ENCODE measurements at regions not wholly inside any gene's neighbourhood (a gene's known extent, or its start where the extent isn't known, plus 50 kb on each side); places are given as distances from the start of the nearest gene placed in this dataset.
"Not testable (repeated sequence)": the region's sequence is repeated elsewhere in the genome, so short reads cannot be mapped to it uniquely, and the experiment has no call there.

- DNase-seq (ENCODE audit: low read depth in 2 of 2), result no peak
These were observed 104.7 kb upstream of the RAP1B start for GRCh38 chr12:68505970-68506369.

- DNase-seq (ENCODE audit: low read depth in 2 of 2), result no peak
These were observed 104.1 kb upstream of the RAP1B start for GRCh38 chr12:68506619-68507018.

- no peak for DNase-seq (ENCODE audit: low read depth in 2 of 2)
These were observed 103.0 kb upstream of the RAP1B start for GRCh38 chr12:68507657-68508056.

GRCh38 chr12:68508576-68508975, 102.1 kb upstream of the RAP1B start:
- DNase-seq (ENCODE audit: low read depth in 2 of 2), result no peak

GRCh38 chr12:68509242-68509641, 101.5 kb upstream of the RAP1B start:
- no peak for DNase-seq (ENCODE audit: low read depth in 2 of 2)

- DNase-seq (ENCODE audit: low read depth in 2 of 2), result no peak
These were observed 100.3 kb upstream of the RAP1B start for GRCh38 chr12:68510397-68510796.

GRCh38 chr12:68514807-68515411, 95.8 kb upstream of the RAP1B start:
- DNase-seq (ENCODE audit: low read depth in 2 of 2), result no peak

GRCh38 chr12:68515793-68516192, 94.9 kb upstream of the RAP1B start:
- DNase-seq (ENCODE audit: low read depth in 2 of 2), result no peak

DNA sequence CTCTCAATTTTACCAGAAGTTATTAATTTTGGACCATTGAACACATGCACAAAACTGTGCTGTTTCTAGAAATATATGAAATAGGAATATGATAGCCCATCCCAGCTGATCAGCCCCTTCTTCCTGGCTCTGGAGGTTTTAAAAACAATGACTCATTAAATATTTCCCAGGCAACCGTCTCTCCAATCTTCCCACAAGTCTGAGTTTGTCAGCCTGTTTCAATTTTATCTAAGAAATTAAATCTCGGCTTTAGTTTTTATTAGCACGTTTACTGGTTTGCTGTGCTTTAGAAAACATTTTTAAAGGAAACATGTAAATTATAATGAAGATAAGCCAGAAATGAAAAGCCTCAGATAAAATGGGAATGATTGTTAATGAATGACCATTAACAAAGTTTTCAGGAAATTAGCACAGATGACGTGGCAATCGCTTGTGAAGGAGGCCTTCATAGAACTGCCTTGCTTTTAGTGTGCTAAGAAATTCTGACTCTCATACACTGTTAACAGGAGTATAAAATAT, 89.3 kb upstream of the RAP1B start:
- DNase-seq (ENCODE audit: low read depth in 2 of 2), result no peak

DNA sequence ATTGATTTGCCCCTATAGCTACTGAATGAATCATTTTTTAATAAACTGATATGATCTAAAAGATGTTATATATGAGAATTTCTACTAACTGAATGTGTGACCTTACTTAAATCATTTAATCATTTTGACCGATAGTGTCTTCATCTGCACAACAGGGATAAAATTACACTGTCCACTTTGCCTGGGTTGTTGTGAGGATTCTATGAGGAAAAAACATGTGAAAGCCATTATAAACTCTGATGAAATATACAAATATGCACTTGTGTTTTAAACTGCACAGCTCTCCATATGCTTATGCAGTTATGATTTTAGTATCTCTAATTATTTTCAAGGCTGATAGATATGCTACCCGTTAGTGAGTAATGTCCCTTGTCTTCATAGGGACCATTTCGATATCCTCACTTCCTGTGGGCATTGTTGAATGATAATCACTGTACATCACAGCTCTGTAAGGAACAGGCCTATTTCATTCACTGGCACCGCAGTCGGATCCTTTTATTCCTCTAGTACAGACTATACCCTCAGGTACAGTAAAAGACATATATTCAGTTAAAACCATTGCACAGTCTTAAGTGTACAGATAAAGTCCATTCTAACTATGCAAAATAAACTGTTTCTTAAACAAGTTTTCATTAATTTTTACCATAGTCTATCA, 88.7 kb upstream of the RAP1B start:
- no peak for DNase-seq (ENCODE audit: low read depth in 2 of 2)

- DNase-seq (ENCODE audit: low read depth in 2 of 2), result no peak
These were observed 81.2 kb upstream of the RAP1B start for GRCh38 chr12:68529466-68529865.

DNA sequence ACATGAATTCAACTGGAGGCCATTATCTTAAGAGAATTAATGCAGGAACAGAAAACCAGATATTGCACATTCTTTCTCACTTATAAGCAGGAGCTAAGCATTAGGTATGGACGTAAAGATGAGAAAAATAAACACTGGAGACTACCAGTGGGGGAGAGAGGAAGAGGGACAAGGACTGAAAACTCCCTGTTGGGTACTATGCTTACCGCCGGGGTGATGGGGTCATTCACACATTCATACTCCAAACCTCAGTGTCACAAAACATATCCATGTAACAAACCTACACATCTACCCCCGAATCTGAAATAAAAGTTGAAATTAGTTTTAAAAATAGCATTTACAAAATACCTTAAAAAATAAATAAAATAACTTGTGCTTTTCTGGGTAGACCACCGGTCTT, 80.8 kb upstream of the RAP1B start:
- no peak for DNase-seq (ENCODE audit: low read depth in 2 of 2)

DNA sequence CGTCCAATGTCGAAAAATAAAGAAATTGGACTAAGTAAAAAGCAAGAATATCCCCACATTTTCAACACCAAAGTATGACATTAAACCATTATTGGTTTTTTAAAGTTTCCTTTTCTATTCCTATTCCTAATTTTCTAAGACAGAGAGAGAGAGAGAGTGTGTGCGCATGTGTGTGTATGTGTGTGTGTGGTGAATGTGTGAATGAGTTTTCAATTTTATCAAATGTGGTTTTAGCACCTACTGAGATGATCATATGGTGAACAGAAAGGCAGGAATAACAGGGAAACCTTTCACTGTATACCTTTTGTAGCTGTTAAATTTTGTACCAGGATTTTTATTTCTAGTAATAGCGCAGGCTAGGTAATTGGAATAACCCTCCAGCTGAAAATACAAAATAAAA, 80.4 kb upstream of the RAP1B start:
- no peak for DNase-seq (ENCODE audit: low read depth in 2 of 2)

DNA sequence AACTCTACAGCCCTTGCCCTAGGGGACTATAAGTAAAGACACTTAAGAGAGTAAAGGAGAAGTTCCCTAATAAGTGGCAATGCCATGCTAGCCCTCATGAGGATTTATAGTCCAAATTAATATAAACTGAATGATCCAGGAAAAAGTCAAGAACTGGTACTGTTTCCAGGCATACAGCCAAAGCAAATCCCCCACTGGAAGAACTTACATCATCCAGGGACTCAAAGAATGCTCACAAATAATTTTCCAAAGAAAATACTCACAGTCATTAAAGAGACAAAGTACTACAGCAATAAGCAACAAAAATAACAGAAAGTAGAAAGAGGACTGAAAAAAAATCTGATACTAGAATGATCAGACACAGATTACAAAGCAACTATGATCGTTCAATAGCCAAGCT, 79.7 kb upstream of the RAP1B start:
- no peak for DNase-seq (ENCODE audit: low read depth in 2 of 2)

- no peak for DNase-seq (ENCODE audit: low read depth in 2 of 2)
These were observed 78.4 kb upstream of the RAP1B start for GRCh38 chr12:68532204-68532886.

- no peak for DNase-seq (ENCODE audit: low read depth in 2 of 2)
These were observed 77.8 kb upstream of the RAP1B start for GRCh38 chr12:68532887-68533248.

DNA sequence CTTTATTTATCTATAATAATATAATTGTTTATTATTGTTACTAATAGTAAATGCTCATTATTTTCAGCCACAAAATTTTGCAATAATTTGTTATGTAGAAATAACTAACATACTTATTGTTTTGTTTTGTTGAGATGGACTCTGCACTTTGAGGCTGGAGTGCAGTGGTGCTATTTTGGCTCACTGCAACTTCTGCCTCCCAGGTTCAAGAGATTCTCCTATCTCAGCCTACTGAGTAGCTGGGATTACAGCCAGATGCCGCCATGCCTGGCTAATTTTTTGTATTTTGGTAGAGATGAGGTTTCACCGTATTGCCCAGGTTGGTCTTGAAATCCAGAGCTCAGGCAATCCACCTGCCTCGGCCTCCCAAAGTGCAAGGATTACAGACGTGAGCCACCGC, 76.6 kb upstream of the RAP1B start:
- no peak for DNase-seq (ENCODE audit: low read depth in 2 of 2)

GRCh38 chr12:68536885-68537485, 73.7 kb upstream of the RAP1B start:
- no peak for DNase-seq (ENCODE audit: low read depth in 2 of 2)

- DNase-seq (ENCODE audit: low read depth in 2 of 2), result no peak
These were observed 73.1 kb upstream of the RAP1B start for GRCh38 chr12:68537571-68537970.

- peak; percentile 20 to 34 for DNase-seq (ENCODE audit: low read depth in 2 of 2)
These were observed 71.7 kb upstream of the RAP1B start for GRCh38 chr12:68538726-68539614.

GRCh38 chr12:68539615-68539952, 71.1 kb upstream of the RAP1B start:
- no peak for DNase-seq (ENCODE audit: low read depth in 2 of 2)

GRCh38 chr12:68540768-68541167, 69.9 kb upstream of the RAP1B start:
- not testable (repeated sequence) for DNase-seq (ENCODE audit: low read depth in 2 of 2)
